OCI-LY7 (cell line): ENCODE measurements at regions not wholly inside any gene's neighbourhood (a gene's known extent, or its start where the extent isn't known, plus 50 kb on each side); places are given as distances from the start of the nearest gene placed in this dataset.

ENCODE experiments used
- CTCF ChIP-seq: fragments of 200-600 bp; sonication (generic); conservative IDR thresholded peaks from 2 replicates; pipeline ENCODE4 v1.5.1; 2014; ENCODE audit warnings: mild to moderate bottlenecking, antibody characterized with exemption, low read length, moderate library complexity, mixed read lengths
- EZH2phosphoT487 ChIP-seq: fragments of 200-600 bp; sonication (generic); IDR thresholded peaks from 2 replicates; pipeline ENCODE4 v1.6.1; 2018; ENCODE audit warnings: low read depth, borderline replicate concordance, mild to moderate bottlenecking, mixed run types, antibody characterized with exemption, low read length, moderate library complexity, mixed read lengths

GRCh38 chr16:55930036-55930435, 54.9 kb upstream of the CES5A start:
- TF ChIP-seq CTCF (no peak), EZH2phosphoT487 (no peak)
